Astrocyte of the cerebellum (primary cell): ENCODE measurements at regions not wholly inside any gene's neighbourhood (a gene's known extent, or its start where the extent isn't known, plus 50 kb on each side); places are given as distances from the start of the nearest gene placed in this dataset.

Experiments used
- DNase-seq: peaks from one replicate; pipeline ENCODE4 v3.0.0-alpha.2; 2011; ENCODE audit warnings: low read depth
- H3K4me3 ChIP-seq: 2 replicates; pipeline ENCODE4 v1.5.1; 2011; ENCODE audit warnings: mild to moderate bottlenecking, low read depth, low read length, moderate library complexity
- CTCF ChIP-seq: IDR thresholded peaks from 2 replicates; pipeline ENCODE4 v1.5.1; 2012; ENCODE audit warnings: low read length, low read depth, moderate library complexity, mild to moderate bottlenecking; ENCODE audit errors: missing control alignments
- in situ Hi-C: cut with HindIII; loops from 2 replicates; pipeline ENCODE4 v1.10.0; 2017; ENCODE audit warnings: low sequenced_read_pairs

- in situ Hi-C loops = no loop called here
- TF ChIP-seq CTCF = peak; percentile 68
- no peak for DNase-seq
- no peak overlapping the region for H3K4me3 ChIP-seq
Observed at GRCh38 chr11:69909561-69910518, 90.6 kb upstream of the FGF3 start.

- no peak overlapping the region for H3K4me3 ChIP-seq
- DNase-seq = no peak
- no peak for TF ChIP-seq CTCF
- in situ Hi-C loops = no loop called here
Observed at GRCh38 chr11:69910519-69911309, 91.5 kb upstream of the FGF3 start.

- DNase-seq = no peak
- in situ Hi-C loops = no loop called here
- no peak overlapping the region for H3K4me3 ChIP-seq
- TF ChIP-seq CTCF = no peak
Observed at GRCh38 chr11:69911310-69912160, 92.3 kb upstream of the FGF3 start.

- H3K4me3 ChIP-seq = no peak overlapping the region
- in situ Hi-C loops = no loop called here
- DNase-seq = no peak
- no peak for TF ChIP-seq CTCF
Observed at GRCh38 chr11:69912161-69912910, 93.1 kb upstream of the FGF3 start.

GRCh38 chr11:69912911-69913451 is 93.8 kb upstream of the FGF3 start:
- DNase-seq = no peak
- TF ChIP-seq CTCF = peak; percentile 39
- no peak overlapping the region for H3K4me3 ChIP-seq
- in situ Hi-C loops = no loop called here
